GM10248 (cell line): ENCODE measurements at regions not wholly inside any gene's neighbourhood (a gene's known extent, or its start where the extent isn't known, plus 50 kb on each side); places are given as distances from the start of the nearest gene placed in this dataset.
"Not testable (repeated sequence)": the region's sequence is repeated elsewhere in the genome, so short reads cannot be mapped to it uniquely, and the experiment has no call there.

Experiments
- CTCF ChIA-PET: fragments of 300-600 bp; sonication (Branson Sonifier 250); formaldehyde crosslinking; extraction: SDS; loops from one replicate; lab custom pipeline; 2021; ENCODE audit warnings: antibody characterized with exemption; lab: Yijun Ruan, JAX
- POLR2A ChIA-PET: fragments of 350-650 bp; sonication (Branson Sonifier 250); formaldehyde crosslinking; extraction: SDS; loops from one replicate; lab custom pipeline; 2020; ENCODE audit warnings: antibody characterized with exemption; lab: Yijun Ruan, JAX
- DNase-seq: peaks from one replicate; pipeline ENCODE4 v3.0.0; 2012; ENCODE audit errors: extremely low spot score
- TF ChIP-seq, protein P1 (sequence below): IDR thresholded peaks from 2 replicates; pipeline ENCODE4 v1.5.1; 2012; ENCODE audit warnings: mild to moderate bottlenecking, low read depth; ENCODE audit errors: extremely low read depth, missing control alignments, control extremely low read depth

DNA sequence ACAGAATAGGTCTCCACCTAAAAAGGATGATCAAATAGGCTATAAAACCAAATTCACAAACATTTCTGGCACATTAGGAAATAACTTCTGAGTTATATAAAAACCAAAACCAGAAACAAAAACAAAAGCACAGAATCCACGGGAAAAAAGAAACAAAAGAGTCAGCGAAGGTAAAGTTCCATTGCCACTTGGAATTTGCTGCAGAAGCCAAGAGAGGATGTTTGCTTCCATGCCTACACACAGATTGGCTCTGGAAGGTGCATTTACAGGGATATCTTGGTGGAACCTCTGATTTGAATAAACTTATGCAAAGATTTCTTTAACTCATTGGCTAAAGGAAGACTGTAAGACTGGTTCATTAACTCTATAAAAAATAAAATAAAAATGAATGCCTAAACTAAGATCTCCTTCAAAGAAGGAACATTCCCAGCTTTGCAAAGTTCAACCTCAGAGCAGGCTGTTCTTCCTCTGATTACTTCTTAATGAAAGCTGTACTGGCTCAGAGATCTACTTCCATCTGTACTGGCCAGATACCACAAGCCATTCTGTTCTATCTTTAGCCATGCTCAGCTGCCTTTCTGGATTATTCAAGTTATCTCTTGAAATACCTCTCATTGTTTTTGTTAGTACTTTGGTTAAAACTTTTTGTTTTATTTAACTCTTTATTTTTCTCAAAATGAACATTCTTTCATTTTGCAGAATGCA lies 537.5 kb upstream of the CCDC54 start:
- ChIA-PET POLR2A (no interaction called here), CTCF (interaction anchor here (1.0 kb wide), 1 partner anchor 225 kb away, joined by 3 read pairs; no protein-coding TSS in a partner anchor)
- no peak for DNase-seq
- TF ChIP-seq, protein P1, sequence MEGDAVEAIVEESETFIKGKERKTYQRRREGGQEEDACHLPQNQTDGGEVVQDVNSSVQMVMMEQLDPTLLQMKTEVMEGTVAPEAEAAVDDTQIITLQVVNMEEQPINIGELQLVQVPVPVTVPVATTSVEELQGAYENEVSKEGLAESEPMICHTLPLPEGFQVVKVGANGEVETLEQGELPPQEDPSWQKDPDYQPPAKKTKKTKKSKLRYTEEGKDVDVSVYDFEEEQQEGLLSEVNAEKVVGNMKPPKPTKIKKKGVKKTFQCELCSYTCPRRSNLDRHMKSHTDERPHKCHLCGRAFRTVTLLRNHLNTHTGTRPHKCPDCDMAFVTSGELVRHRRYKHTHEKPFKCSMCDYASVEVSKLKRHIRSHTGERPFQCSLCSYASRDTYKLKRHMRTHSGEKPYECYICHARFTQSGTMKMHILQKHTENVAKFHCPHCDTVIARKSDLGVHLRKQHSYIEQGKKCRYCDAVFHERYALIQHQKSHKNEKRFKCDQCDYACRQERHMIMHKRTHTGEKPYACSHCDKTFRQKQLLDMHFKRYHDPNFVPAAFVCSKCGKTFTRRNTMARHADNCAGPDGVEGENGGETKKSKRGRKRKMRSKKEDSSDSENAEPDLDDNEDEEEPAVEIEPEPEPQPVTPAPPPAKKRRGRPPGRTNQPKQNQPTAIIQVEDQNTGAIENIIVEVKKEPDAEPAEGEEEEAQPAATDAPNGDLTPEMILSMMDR, result no peak

DNA sequence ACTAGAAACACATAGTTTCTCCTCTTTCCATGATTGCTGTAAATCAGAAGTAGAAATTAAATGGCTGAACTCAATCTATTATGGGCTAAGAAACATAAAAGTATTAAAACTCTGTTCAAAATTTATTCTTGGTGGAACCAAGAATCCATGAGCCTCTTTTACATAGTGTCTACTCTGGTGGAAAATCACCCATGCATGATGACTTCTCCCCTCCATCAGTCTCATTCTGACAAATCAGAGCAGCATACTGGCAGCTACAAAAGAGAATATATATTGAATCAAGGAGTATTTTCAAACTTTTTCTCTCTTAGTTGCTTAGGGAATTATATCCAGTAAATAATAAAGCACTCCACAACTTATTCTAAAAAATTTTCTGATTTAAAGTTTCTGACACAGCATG lies 536.9 kb upstream of the CCDC54 start:
- no peak for DNase-seq
- POLR2A ChIA-PET, result no interaction called here

DNA sequence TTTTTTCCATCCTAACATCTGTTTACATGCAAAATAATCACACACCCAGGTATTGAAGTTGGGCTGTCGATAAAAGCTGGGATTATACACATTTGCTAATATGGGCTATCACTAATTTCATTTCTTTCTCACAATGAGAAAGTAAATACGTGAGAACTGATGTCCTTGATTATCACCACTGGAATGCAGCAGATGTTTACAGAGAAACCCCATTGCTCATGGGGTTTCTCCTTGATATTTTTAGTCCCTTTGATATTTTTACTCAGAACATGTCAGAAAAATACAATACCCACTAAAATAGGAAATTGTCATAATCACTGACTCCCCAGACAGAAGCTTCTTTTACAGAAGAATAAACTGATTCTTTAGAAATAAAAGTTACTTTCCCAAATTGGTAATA lies 535.1 kb upstream of the CCDC54 start:
- ChIA-PET CTCF (interaction anchor here (1.1 kb wide), 1 partner anchor 23 kb away, joined by 3 read pairs; no protein-coding TSS in a partner anchor), POLR2A (no interaction called here)
- TF ChIP-seq, protein P1, result no peak
- DNase-seq, result no peak

More for the DNA sequence above, 536.9 kb upstream of the CCDC54 start:
- TF ChIP-seq, protein P1, result no peak
- CTCF ChIA-PET, result no interaction called here

DNA sequence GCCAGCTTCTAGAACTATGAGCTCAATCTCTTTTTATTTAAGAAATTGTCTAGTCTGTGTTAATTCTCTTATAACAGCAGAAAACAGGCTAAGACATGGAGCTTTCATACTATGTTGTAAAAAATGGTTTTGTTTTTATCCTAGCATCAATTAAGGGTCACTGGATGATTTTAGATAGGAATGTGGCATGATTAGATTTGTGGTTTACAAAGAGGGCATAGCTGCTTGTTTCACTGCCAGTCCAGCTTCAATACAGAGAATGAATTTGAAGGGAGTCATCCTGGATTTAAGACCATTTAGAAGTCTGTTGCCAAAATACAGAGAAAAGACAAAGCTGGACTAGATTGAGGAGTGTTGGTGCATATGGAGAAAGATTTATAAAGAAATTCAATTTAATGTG lies 532.6 kb upstream of the CCDC54 start:
- POLR2A ChIA-PET, result no interaction called here
- CTCF ChIA-PET, result no interaction called here
- DNase-seq, result no peak
- TF ChIP-seq, protein P1, result no peak

DNA sequence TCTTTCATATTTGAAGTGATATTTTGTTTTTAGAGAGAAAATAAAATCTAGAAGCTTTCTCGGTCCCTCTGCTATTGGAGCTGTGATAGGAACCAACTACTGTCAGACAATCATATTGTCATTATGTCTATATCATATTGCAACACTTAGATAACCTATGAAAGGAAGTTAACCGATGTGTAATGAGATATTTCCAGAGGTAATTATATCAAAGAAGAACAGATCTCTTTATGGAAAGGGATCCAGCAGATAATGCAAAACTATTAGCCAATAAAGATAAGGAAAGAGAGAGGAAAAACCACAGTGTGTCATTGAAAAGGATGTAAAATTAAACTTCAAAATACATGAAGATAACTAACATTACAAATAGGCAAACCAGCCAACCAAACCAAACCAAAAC lies 529.1 kb upstream of the CCDC54 start:
- CTCF ChIA-PET, result interaction anchor here (1.5 kb wide), 1 partner anchor 122 kb away, joined by 3 read pairs; no protein-coding TSS in a partner anchor
- POLR2A ChIA-PET, result no interaction called here
- TF ChIP-seq, protein P1, result no peak
- no peak for DNase-seq

DNA sequence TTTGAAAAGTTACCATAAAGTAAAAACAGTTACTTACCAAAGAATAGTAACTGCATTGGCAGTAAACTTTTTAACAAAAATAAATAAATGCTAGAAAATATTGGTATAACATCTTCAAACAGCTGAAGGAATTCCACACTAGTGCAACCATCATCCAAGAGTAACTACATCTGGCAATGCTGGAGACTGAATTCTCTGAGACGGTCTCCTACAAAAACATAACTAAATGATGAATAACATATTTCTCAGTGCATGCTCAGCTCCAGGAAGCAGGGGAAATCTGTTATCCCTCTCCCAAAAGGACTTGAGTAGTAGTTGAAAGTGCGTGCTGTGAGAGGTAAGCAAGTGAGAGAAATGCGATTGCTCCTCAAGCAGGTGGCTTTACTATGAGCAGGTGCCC lies 526.8 kb upstream of the CCDC54 start:
- TF ChIP-seq, protein P1, result no peak
- ChIA-PET POLR2A (no interaction called here), CTCF (no interaction called here)
- no peak for DNase-seq

DNA sequence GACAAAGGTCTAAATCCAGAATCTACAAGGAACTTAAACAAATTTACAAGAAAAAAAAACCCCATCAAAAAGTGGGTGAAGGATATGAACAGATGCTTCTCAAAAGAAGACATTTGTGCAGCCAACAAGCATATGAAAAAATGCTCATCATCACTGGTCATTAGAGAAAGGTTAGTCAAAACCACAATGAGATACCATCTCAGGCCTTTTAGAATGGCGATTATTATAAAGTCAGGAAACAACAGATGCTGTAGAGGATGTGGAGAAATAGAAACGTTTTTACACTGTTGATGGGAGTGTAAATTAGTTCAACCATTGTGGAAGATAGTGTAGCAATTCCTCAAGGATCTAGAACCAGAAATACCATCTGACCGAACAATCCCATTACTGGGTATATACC lies 518.9 kb upstream of the CCDC54 start:
- DNase-seq, POLR2A ChIA-PET, CTCF ChIA-PET: not testable (repeated sequence)
